Transverse colon (tissue), 4 donors: ENCODE measurements at regions not wholly inside any gene's neighbourhood (a gene's known extent, or its start where the extent isn't known, plus 50 kb on each side); places are given as distances from the start of the nearest gene placed in this dataset.

Experiments used
- EP300 ChIP-seq: sonication (generic); formaldehyde crosslinking; IDR thresholded peaks from one replicate; pipeline ENCODE4 v1.6.1; 2017; ENCODE audit warnings: antibody characterized with exemption, low read depth
- POLR2A ChIP-seq: fragments of 450-650 bp; IDR thresholded peaks from one replicate; pipeline ENCODE4 v1.6.1; 2016; ENCODE audit warnings: antibody characterized with exemption, mild to moderate bottlenecking, moderate library complexity
- POLR2AphosphoS5 ChIP-seq, 3 donors: sonication (generic); formaldehyde crosslinking; IDR thresholded peaks; one replicate each; pipeline ENCODE4 v1.6.1; 2016; ENCODE audit warnings: antibody characterized with exemption in 3 of 3
- TF ChIP-seq, protein P1 (sequence below), 5 experiments: fragments of 200-600 bp in 3 of 5; fragments of 450-650 bp in 2 of 5; sonication (generic) in 3 of 5; IDR thresholded peaks; 1 replicate in 2 of 5; 2 replicates in 3 of 5; pipeline ENCODE4 v1.5.1; 2016 to 2017; ENCODE audit warnings: antibody characterized with exemption in 5 of 5, inconsistent platforms in 3 of 5, mild to moderate bottlenecking in 2 of 5, moderate library complexity in 1 of 5

GRCh38 chr2:226475650-226476049, 324.0 kb downstream of the IRS1 start:
- TF ChIP-seq POLR2AphosphoS5 (IDR thresholded peaks at IDR 0.05) = no peak
- TF ChIP-seq, protein P1, sequence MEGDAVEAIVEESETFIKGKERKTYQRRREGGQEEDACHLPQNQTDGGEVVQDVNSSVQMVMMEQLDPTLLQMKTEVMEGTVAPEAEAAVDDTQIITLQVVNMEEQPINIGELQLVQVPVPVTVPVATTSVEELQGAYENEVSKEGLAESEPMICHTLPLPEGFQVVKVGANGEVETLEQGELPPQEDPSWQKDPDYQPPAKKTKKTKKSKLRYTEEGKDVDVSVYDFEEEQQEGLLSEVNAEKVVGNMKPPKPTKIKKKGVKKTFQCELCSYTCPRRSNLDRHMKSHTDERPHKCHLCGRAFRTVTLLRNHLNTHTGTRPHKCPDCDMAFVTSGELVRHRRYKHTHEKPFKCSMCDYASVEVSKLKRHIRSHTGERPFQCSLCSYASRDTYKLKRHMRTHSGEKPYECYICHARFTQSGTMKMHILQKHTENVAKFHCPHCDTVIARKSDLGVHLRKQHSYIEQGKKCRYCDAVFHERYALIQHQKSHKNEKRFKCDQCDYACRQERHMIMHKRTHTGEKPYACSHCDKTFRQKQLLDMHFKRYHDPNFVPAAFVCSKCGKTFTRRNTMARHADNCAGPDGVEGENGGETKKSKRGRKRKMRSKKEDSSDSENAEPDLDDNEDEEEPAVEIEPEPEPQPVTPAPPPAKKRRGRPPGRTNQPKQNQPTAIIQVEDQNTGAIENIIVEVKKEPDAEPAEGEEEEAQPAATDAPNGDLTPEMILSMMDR (IDR thresholded peaks at IDR 0.05) = no peak
- TF ChIP-seq POLR2A = no peak
- TF ChIP-seq EP300 = no peak
